Upper lobe of left lung (tissue), 6 donors: ENCODE measurements at regions not wholly inside any gene's neighbourhood (a gene's known extent, or its start where the extent isn't known, plus 50 kb on each side); places are given as distances from the start of the nearest gene placed in this dataset.

Experiments used
- ATAC-seq, 2 donors: fragments of 200-7000 bp; cut with Tn5 transposase; one replicate each; pipeline ENCODE4 v1.9.1; 2022; ENCODE audit warnings: mild to moderate bottlenecking in 2 of 2, moderate library complexity in 2 of 2; ENCODE audit not compliant: low FRiP score in 2 of 2
- DNase-seq, 2 donors: peaks; one replicate each; pipeline ENCODE4 v3.0.0-alpha.2; 2019 to 2020
- H3K27ac ChIP-seq, 4 donors: fragments of 200-600 bp; sonication (generic); one replicate each; pipeline ENCODE4 v1.5.1; 2016 to 2019
- H3K27me3 ChIP-seq, 4 donors: fragments of 200-600 bp; sonication (generic); one replicate each; pipeline ENCODE4 v1.5.1; 2017 to 2019
- H3K36me3 ChIP-seq, 4 donors: fragments of 200-600 bp; sonication (generic); one replicate each; pipeline ENCODE4 v1.5.1; 2016 to 2019
- H3K4me1 ChIP-seq, 4 donors: fragments of 200-600 bp; sonication (generic); one replicate each; pipeline ENCODE4 v1.5.1; 2018 to 2019
- H3K4me3 ChIP-seq, 4 donors: fragments of 200-600 bp; sonication (generic); one replicate each; pipeline ENCODE4 v1.5.1; 2017 to 2019; ENCODE audit warnings: mild to moderate bottlenecking in 2 of 4, moderate library complexity in 1 of 4
- H3K9me3 ChIP-seq, 4 donors: fragments of 200-600 bp; sonication (generic); one replicate each; pipeline ENCODE4 v1.5.1; 2018 to 2019
- EP300 ChIP-seq, 4 donors: sonication (generic); formaldehyde crosslinking; IDR thresholded peaks; one replicate each; pipeline ENCODE4 v1.5.1; 2017; ENCODE audit warnings: antibody characterized with exemption in 4 of 4, control low read depth in 2 of 4
- POLR2A ChIP-seq, 4 donors: fragments of 450-650 bp; IDR thresholded peaks; one replicate each; pipeline ENCODE4 v1.5.1; 2016 to 2017; ENCODE audit warnings: antibody characterized with exemption in 4 of 4, mild to moderate bottlenecking in 2 of 4
- POLR2AphosphoS5 ChIP-seq, 2 donors: sonication (generic); formaldehyde crosslinking; IDR thresholded peaks; one replicate each; pipeline ENCODE4 v1.5.1; 2017; ENCODE audit warnings: antibody characterized with exemption in 2 of 2
- WGBS, 2 donors: methylation state at CpG; one replicate each; pipeline ENCODE4 v1.1.5; 2017 to 2018; 5-methylcytosine and 5-hydroxymethylcytosine counted together
- TF ChIP-seq, protein P1 (sequence below), 6 experiments: fragments of 450-650 bp in 4 of 6; fragments of 200-600 bp in 2 of 6; sonication (generic) in 2 of 6; IDR thresholded peaks; one replicate each; pipeline ENCODE4 v1.5.1; 2016 to 2019; ENCODE audit warnings: antibody characterized with exemption in 6 of 6
- donor health status: DM: no; HTN: no; CAD: no; lungs with moderate emphysema.
- donor health status: DM: no; HTN: yes; CAD: no; lungs with severe emphysema.

GRCh38 chr12:14065616-14066015 is 84.2 kb upstream of the GRIN2B start:
- H3K4me3 ChIP-seq: no peak overlapping the region
- DNase-seq (no peak), ATAC-seq (no peak)
- H3K4me1 ChIP-seq: no peaks in the 10 kb centered on the region
- no peaks in the 10 kb centered on the region for H3K36me3 ChIP-seq
- no peak overlapping the region for H3K27ac ChIP-seq
- H3K27me3 ChIP-seq: no peaks in the 10 kb centered on the region
- 42 to 43% methylated on average over 1 of the region's 1 CpG for WGBS, 2 donors
- TF ChIP-seq POLR2AphosphoS5 (IDR thresholded peaks at IDR 0.05) (no peak), EP300 (IDR thresholded peaks at IDR 0.05) (no peak), POLR2A (IDR thresholded peaks at IDR 0.05) (no peak)
- TF ChIP-seq, protein P1, sequence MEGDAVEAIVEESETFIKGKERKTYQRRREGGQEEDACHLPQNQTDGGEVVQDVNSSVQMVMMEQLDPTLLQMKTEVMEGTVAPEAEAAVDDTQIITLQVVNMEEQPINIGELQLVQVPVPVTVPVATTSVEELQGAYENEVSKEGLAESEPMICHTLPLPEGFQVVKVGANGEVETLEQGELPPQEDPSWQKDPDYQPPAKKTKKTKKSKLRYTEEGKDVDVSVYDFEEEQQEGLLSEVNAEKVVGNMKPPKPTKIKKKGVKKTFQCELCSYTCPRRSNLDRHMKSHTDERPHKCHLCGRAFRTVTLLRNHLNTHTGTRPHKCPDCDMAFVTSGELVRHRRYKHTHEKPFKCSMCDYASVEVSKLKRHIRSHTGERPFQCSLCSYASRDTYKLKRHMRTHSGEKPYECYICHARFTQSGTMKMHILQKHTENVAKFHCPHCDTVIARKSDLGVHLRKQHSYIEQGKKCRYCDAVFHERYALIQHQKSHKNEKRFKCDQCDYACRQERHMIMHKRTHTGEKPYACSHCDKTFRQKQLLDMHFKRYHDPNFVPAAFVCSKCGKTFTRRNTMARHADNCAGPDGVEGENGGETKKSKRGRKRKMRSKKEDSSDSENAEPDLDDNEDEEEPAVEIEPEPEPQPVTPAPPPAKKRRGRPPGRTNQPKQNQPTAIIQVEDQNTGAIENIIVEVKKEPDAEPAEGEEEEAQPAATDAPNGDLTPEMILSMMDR (IDR thresholded peaks at IDR 0.05): no peak
- H3K9me3 ChIP-seq: no peaks in the 10 kb centered on the region

GRCh38 chr12:14066021-14066420 is 84.6 kb upstream of the GRIN2B start:
- ATAC-seq (no peak), DNase-seq (no peak)
- Histone ChIP-seq H3K9me3 (no peaks in the 10 kb centered on the region), H3K4me3 (no peak overlapping the region), H3K27me3 (no peaks in the 10 kb centered on the region), H3K27ac (no peak overlapping the region), H3K4me1 (no peaks in the 10 kb centered on the region), H3K36me3 (no peaks in the 10 kb centered on the region)
- TF ChIP-seq, protein P1 (IDR thresholded peaks at IDR 0.05): no peak
- no peak for TF ChIP-seq POLR2AphosphoS5 (IDR thresholded peaks at IDR 0.05)

GRCh38 chr12:14068961-14069360 is 87.6 kb upstream of the GRIN2B start:
- Histone ChIP-seq H3K27me3 (no peaks in the 10 kb centered on the region), H3K9me3 (no peaks in the 10 kb centered on the region), H3K36me3 (no peaks in the 10 kb centered on the region), H3K4me3 (no peak overlapping the region), H3K27ac (no peak overlapping the region), H3K4me1 (no peaks in the 10 kb centered on the region)
- TF ChIP-seq, protein P1 (IDR thresholded peaks at IDR 0.05): no peak
- no peak for TF ChIP-seq POLR2A (IDR thresholded peaks at IDR 0.05)
- TF ChIP-seq EP300 (IDR thresholded peaks at IDR 0.05): no peak
- TF ChIP-seq POLR2AphosphoS5 (IDR thresholded peaks at IDR 0.05): no peak
- DNase-seq: no peak
- 87 to 91% methylated on average over 2 of the region's 2 CpGs for WGBS, 2 donors
- no peak for ATAC-seq

DNA sequence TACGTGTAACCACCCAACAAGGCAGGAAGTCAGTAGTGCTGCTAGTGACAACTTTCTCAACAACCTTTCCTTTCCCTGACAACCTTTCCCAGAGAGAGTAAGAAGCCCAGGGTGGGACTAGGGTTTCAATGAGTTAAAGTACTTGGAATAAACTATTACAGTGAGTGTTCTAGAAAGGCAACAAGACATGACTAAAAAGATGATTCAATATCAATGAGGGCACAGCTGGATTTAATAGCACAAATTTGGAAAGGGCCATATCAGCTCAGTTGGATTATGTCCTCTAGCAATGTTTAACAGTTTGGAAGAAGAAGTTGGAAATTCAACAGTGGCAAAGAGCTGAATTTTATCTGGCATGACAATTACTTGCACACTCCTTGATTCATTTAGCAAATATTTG is 90.4 kb upstream of the GRIN2B start:
- TF ChIP-seq, protein P1 (IDR thresholded peaks at IDR 0.05): no peak
- TF ChIP-seq EP300 (IDR thresholded peaks at IDR 0.05) (no peak), POLR2A (IDR thresholded peaks at IDR 0.05) (no peak), POLR2AphosphoS5 (IDR thresholded peaks at IDR 0.05) (no peak)
- no peak for DNase-seq

DNA sequence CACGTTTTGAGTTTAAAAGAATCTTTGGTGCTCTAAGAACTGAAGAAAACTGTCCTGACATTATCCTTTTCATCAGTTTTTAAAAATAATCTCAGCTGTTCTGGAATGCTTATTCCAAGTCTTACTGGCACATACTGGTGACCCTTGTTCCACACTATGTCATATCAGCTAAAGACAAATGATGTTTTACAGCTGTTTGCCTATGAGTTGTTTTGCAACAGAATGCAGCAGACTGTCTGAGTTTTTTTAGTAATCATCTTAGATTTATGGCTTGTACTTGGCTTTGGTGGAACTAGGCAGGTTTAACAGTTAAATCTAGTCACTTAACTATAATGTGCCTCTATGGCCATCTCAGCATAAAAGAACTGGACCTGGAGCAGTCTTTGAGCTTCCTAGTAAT is 91.6 kb upstream of the GRIN2B start:
- peak; percentile 40 to 53 for ATAC-seq
- Histone ChIP-seq H3K4me1 (no peaks in the 10 kb centered on the region), H3K36me3 (no peaks in the 10 kb centered on the region), H3K27me3 (no peaks in the 10 kb centered on the region), H3K9me3 (peaks cover 0 to 10% (median 0%) of the 10 kb centered on the region in 4 donors), H3K4me3 (no peak overlapping the region), H3K27ac (no peak overlapping the region)
- no peak for DNase-seq
- TF ChIP-seq POLR2AphosphoS5 (IDR thresholded peaks at IDR 0.05) (no peak), EP300 (IDR thresholded peaks at IDR 0.05) (no peak), POLR2A (IDR thresholded peaks at IDR 0.05) (no peak)
- TF ChIP-seq, protein P1 (IDR thresholded peaks at IDR 0.05): no peak
- 44 to 46% methylated on average over 1 of the region's 1 CpG for WGBS, 2 donors

More for the DNA sequence above, 90.4 kb upstream of the GRIN2B start:
- no peak overlapping the region for H3K4me3 ChIP-seq
- no peak overlapping the region for H3K27ac ChIP-seq
- H3K9me3 ChIP-seq: peaks cover 0 to 3% (median 0%) of the 10 kb centered on the region in 4 donors
- no peaks in the 10 kb centered on the region for H3K36me3 ChIP-seq
- 45 to 59% methylated on average over 1 of the region's 1 CpG for WGBS, 2 donors
- no peaks in the 10 kb centered on the region for H3K27me3 ChIP-seq
- peak in 1 of 2 donors; percentile 40 for ATAC-seq
- H3K4me1 ChIP-seq: no peaks in the 10 kb centered on the region
